HG03060 (cell line): ENCODE measurements at regions not wholly inside any gene's neighbourhood (a gene's known extent, or its start where the extent isn't known, plus 50 kb on each side); places are given as distances from the start of the nearest gene placed in this dataset.
"Not testable (repeated sequence)": the region's sequence is repeated elsewhere in the genome, so short reads cannot be mapped to it uniquely, and the experiment has no call there.

Experiments used
- ATAC-seq: cut with Tn5 transposase; IDR thresholded peaks from one replicate; pipeline ENCODE4 v1.9.1; 2021; ENCODE audit warnings: low read depth, moderate number of reproducible peaks; ENCODE audit not compliant: unreplicated experiment

- ATAC-seq: no peak
These were observed 240.0 kb upstream of the ARHGEF26 start for GRCh38 chr3:153881201-153881600.

GRCh38 chr3:153885359-153885758 is 235.8 kb upstream of the ARHGEF26 start:
- ATAC-seq: no peak

- peak; percentile 55 for ATAC-seq
These were observed 231.3 kb upstream of the ARHGEF26 start for GRCh38 chr3:153889905-153890334.

GRCh38 chr3:153892126-153892525 is 229.1 kb upstream of the ARHGEF26 start:
- no peak for ATAC-seq

GRCh38 chr3:153894857-153895256 is 226.3 kb upstream of the ARHGEF26 start:
- ATAC-seq: no peak

GRCh38 chr3:153896197-153896596 is 225.0 kb upstream of the ARHGEF26 start:
- ATAC-seq: no peak

GRCh38 chr3:153897025-153897723 is 224.0 kb upstream of the ARHGEF26 start:
- peak; percentile 74 for ATAC-seq

- peak; percentile 77 for ATAC-seq
These were observed 223.3 kb upstream of the ARHGEF26 start for GRCh38 chr3:153897842-153898241.

- no peak for ATAC-seq
These were observed 220.0 kb upstream of the ARHGEF26 start for GRCh38 chr3:153901152-153901551.

GRCh38 chr3:153901991-153902390 is 219.2 kb upstream of the ARHGEF26 start:
- ATAC-seq: no peak

GRCh38 chr3:153903430-153903829 is 217.8 kb upstream of the ARHGEF26 start:
- peak; percentile 64 for ATAC-seq

- ATAC-seq: no peak
These were observed 214.8 kb upstream of the ARHGEF26 start for GRCh38 chr3:153906366-153906765.

GRCh38 chr3:153910387-153910786 is 210.8 kb upstream of the ARHGEF26 start:
- ATAC-seq: no peak

GRCh38 chr3:153911116-153911515 is 210.1 kb upstream of the ARHGEF26 start:
- no peak for ATAC-seq

GRCh38 chr3:153919773-153920172 is 201.4 kb upstream of the ARHGEF26 start:
- no peak for ATAC-seq

GRCh38 chr3:153921826-153922225 is 199.4 kb upstream of the ARHGEF26 start:
- no peak for ATAC-seq

GRCh38 chr3:153925841-153926514 is 195.2 kb upstream of the ARHGEF26 start:
- ATAC-seq: no peak

- ATAC-seq: no peak
These were observed 194.1 kb upstream of the ARHGEF26 start for GRCh38 chr3:153927107-153927506.

GRCh38 chr3:153928851-153929250 is 192.3 kb upstream of the ARHGEF26 start:
- no peak for ATAC-seq

GRCh38 chr3:153933481-153933880 is 187.7 kb upstream of the ARHGEF26 start:
- ATAC-seq: not testable (repeated sequence)

GRCh38 chr3:153944084-153944483 is 177.1 kb upstream of the ARHGEF26 start:
- no peak for ATAC-seq

- no peak for ATAC-seq
These were observed 169.9 kb upstream of the ARHGEF26 start for GRCh38 chr3:153951276-153951675.
